ENCODE measurements at regions not wholly inside any gene's neighbourhood (a gene's known extent, or its start where the extent isn't known, plus 50 kb on each side); places are given as distances from the start of the nearest gene placed in this dataset.

DNA sequence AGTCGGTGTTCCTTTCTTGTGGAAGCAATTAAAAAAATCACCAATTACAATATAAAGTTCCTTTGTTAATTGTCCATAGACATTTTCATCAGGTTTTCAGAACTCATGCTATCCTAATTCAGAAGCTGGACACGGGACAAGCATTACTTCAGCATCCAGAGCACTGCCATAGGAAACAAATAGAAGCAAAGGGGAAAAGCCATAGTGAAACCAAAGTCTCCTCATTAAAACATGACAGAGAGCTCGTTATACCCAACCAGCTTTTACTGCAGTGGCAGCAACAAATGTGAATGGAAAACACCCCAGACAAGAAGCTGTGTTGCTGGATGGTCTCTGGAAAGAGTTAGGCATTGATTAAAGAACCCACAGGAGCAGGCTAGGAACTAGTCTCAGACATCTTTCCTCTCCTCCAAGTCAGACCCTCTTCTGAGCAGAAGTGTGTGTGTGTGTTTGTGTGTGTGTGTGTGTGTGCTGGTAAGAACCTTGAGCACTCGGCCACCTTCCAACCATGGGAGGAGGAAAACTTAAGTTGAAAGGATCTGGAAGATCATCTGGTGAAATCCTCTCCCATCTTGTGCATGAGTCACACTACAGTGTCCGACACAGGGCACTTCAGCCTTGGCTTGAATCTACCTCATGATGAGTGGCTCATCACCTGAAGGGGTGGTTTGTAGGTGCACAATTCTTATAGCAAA is 162.6 kb upstream of the ADAMTS16 start:
- Histone ChIP-seq H3K9me3 (0 out of 2 replicates have a peak, but pooled peaks cover 4% of the 10 kb centered on the region), H3K4me1 (0 out of 2 replicates have a peak, but pooled peaks cover 3% of the 10 kb centered on the region), H3K4me3 (ENCODE audit: low read depth, low read length) (no peak overlapping the region), H3K27me3 (replicated peaks; ENCODE audit: control insufficient read depth, insufficient read depth, low read length) (no peaks in the 10 kb centered on the region), H3K36me3 (ENCODE audit: control insufficient read depth, insufficient read depth, low read length) (no peaks in the 10 kb centered on the region)
- H3K9me3 Mint-ChIP-seq (ENCODE audit: unreplicated experiment) = peaks cover 10% of the 10 kb centered on the region
- no peaks in the 10 kb centered on the region for H3K36me3 Mint-ChIP-seq (ENCODE audit: insufficient read depth, unreplicated experiment)
- intact Hi-C loops (cut with micrococcal nuclease; ENCODE audit: unreplicated experiment) = no loop called here
- BruUV-seq (replicated peaks) = no TSS peak
- no peaks in the 10 kb centered on the region for H3K27me3 Mint-ChIP-seq (ENCODE audit: insufficient read depth, unreplicated experiment)
- H3K27ac Mint-ChIP-seq (ENCODE audit: unreplicated experiment) = no peak overlapping the region
- no peak for TF ChIP-seq CTCF (IDR thresholded peaks at IDR 0.05; ENCODE audit: insufficient read depth in 1 of 2, low read depth in 1 of 2, low read length in 1 of 2, severe bottlenecking in 1 of 2, unreplicated experiment in 1 of 2)
- ChIA-PET CTCF (no interaction called here), POLR2A (no interaction called here)
- DNase-seq = no peak
- H3K4me3 Mint-ChIP-seq (ENCODE audit: unreplicated experiment) = no peak overlapping the region
- H3K4me1 Mint-ChIP-seq (ENCODE audit: low read depth, unreplicated experiment) = peaks cover 7% of the 10 kb centered on the region

DNA sequence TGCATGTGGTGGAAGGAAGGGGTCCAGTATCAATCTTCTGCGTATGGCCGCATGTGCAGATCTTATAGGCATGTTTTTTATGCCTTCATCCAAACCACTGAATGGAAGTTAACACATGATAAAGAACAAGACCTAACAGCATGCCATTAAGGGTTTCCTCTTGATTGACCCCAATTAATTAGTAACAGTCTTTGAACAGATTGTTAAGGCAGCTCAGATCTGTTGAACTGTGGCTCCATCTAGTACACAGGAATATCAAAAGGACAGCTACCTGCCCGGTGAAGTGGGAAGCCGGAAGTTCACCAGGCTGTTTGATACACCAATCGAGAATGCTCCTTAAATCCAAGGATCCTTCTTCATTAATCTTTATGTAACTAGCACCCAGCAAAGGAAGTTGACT is 159.9 kb upstream of the ADAMTS16 start:
- Mint-ChIP-seq H3K9me3 (ENCODE audit: unreplicated experiment) (peaks cover 10% of the 10 kb centered on the region), H3K27me3 (ENCODE audit: insufficient read depth, unreplicated experiment) (no peaks in the 10 kb centered on the region), H3K36me3 (ENCODE audit: insufficient read depth, unreplicated experiment) (no peaks in the 10 kb centered on the region), H3K4me3 (ENCODE audit: unreplicated experiment) (no peak overlapping the region), H3K27ac (ENCODE audit: unreplicated experiment) (no peak overlapping the region), H3K4me1 (ENCODE audit: low read depth, unreplicated experiment) (peaks cover 7% of the 10 kb centered on the region)
- no peak for DNase-seq
- Histone ChIP-seq H3K27me3 (replicated peaks; ENCODE audit: control insufficient read depth, insufficient read depth, low read length) (no peaks in the 10 kb centered on the region), H3K4me3 (ENCODE audit: low read depth, low read length) (no peak overlapping the region), H3K4me1 (0 out of 2 replicates have a peak, but pooled peaks cover 3% of the 10 kb centered on the region), H3K9me3 (no peaks in the 10 kb centered on the region), H3K36me3 (ENCODE audit: control insufficient read depth, insufficient read depth, low read length) (no peaks in the 10 kb centered on the region)
- no TSS peak for BruUV-seq (replicated peaks)
- POLR2A ChIA-PET = no interaction called here
- CTCF ChIA-PET = no interaction called here
- no peak for TF ChIP-seq CTCF (IDR thresholded peaks at IDR 0.05; ENCODE audit: insufficient read depth in 1 of 2, low read depth in 1 of 2, low read length in 1 of 2, severe bottlenecking in 1 of 2, unreplicated experiment in 1 of 2)
- intact Hi-C loops (cut with micrococcal nuclease; ENCODE audit: unreplicated experiment) = no loop called here

DNA sequence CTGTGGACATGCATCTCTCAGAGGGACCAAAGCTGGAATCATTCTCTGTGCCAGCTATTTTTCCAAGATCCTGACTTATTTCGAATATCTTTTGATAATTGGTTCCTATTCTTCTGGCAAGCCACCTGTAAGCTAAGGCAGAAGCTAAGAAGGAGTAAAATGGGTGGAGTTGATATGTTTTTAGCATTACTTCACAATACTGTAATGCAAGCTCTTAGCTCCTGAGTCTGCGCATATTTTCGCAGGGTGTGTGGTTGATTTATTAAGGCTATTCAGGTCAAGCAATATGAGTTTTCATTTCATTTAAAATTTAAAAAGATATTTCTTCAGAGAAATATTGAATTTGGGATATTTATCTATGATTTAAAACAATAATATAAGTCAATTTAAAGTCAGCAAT is 158.5 kb upstream of the ADAMTS16 start:
- CTCF ChIA-PET = no interaction called here
- BruUV-seq (replicated peaks) = no TSS peak
- H3K27me3 Mint-ChIP-seq (ENCODE audit: insufficient read depth, unreplicated experiment) = no peaks in the 10 kb centered on the region
- intact Hi-C loops (cut with micrococcal nuclease; ENCODE audit: unreplicated experiment) = no loop called here
- no peak for DNase-seq
- Histone ChIP-seq H3K9me3 (no peaks in the 10 kb centered on the region), H3K4me3 (ENCODE audit: low read depth, low read length) (no peak overlapping the region), H3K4me1 (0 out of 2 replicates have a peak, but pooled peaks cover 3% of the 10 kb centered on the region), H3K36me3 (ENCODE audit: control insufficient read depth, insufficient read depth, low read length) (no peaks in the 10 kb centered on the region), H3K27me3 (replicated peaks; ENCODE audit: control insufficient read depth, insufficient read depth, low read length) (no peaks in the 10 kb centered on the region)
- H3K4me1 Mint-ChIP-seq (ENCODE audit: low read depth, unreplicated experiment) = peaks cover 2% of the 10 kb centered on the region
- POLR2A ChIA-PET = no interaction called here
- no peak overlapping the region for H3K27ac Mint-ChIP-seq (ENCODE audit: unreplicated experiment)
- no peak for TF ChIP-seq CTCF (IDR thresholded peaks at IDR 0.05; ENCODE audit: insufficient read depth in 1 of 2, low read depth in 1 of 2, low read length in 1 of 2, severe bottlenecking in 1 of 2, unreplicated experiment in 1 of 2)
- H3K36me3 Mint-ChIP-seq (ENCODE audit: insufficient read depth, unreplicated experiment) = no peaks in the 10 kb centered on the region
- H3K9me3 Mint-ChIP-seq (ENCODE audit: unreplicated experiment) = peaks cover 10% of the 10 kb centered on the region
- H3K4me3 Mint-ChIP-seq (ENCODE audit: unreplicated experiment) = no peak overlapping the region

Measured in Caco-2 (cell line).